Stimulated activated CD8-positive, alpha-beta memory T cell treated with anti-CD3 and anti-CD28 coated beads, Interleukin-2, amount 100 ng/mL, for 48 hours (primary cell): ENCODE measurements at regions not wholly inside any gene's neighbourhood (a gene's known extent, or its start where the extent isn't known, plus 50 kb on each side); places are given as distances from the start of the nearest gene placed in this dataset.

ENCODE experiments used
- DNase-seq, 2 donors: peaks; one replicate each; pipeline ENCODE4 v3.0.0-alpha.2; 2020; ENCODE audit warnings: low read depth in 2 of 2

DNA sequence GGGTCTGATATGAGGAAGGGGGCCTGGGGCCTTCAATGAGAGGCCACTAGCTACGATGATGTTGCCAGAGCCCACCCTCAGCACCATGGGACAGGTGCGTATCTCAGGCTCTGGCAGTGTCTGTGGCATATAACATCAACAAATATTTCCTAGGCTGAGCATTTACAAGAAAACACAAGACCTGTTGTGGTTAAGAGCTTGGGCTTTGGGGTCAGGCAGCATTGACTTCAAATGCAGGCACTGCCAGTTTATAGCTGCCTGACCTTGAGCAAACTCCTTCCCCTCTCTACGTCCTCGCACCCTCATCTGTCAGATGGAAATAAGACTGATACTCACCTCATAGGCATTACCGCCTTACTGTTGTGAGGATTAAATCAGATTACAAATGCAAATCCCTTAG lies 156.0 kb downstream of the KATNAL1 start:
- no peak for DNase-seq

DNA sequence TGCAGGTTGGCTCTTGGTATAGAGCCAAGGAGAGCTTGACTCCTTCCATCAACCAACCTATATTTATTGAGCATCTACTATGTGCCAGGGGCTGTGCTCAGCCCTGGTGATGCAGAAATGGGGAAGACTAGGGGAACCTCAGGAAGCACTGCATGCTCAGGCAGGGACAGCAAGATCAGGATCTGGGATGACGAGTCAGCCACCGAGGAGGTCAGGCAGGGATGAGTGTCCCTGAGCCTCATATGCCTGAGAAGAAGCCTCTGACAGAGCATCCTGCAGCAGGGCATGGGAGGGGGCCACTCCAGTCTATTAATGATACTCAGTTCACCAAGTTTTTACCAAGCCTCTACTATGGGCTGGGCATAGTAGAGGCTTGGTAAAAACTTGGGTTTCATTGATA lies 158.1 kb downstream of the KATNAL1 start:
- DNase-seq: no peak

DNA sequence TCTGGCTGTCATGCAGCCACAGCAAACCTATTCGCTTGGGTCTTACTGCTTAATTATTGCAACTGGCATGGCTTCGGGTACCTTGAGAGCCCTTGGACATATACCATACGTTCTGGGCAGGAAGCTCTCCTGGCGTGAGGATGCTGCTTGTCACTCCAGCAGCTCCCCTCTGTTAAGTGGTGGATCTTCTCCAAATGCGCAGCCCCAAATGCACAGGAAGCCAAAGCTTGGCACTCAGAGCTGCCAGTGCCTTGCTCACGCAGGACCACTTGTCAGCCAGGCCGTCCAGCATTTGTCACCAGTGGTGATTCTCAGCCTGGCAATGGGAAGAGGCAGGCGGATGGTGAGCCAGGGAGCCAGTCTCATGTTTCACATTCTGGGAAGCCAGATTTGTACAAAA lies 158.6 kb downstream of the KATNAL1 start:
- DNase-seq: no peak

DNA sequence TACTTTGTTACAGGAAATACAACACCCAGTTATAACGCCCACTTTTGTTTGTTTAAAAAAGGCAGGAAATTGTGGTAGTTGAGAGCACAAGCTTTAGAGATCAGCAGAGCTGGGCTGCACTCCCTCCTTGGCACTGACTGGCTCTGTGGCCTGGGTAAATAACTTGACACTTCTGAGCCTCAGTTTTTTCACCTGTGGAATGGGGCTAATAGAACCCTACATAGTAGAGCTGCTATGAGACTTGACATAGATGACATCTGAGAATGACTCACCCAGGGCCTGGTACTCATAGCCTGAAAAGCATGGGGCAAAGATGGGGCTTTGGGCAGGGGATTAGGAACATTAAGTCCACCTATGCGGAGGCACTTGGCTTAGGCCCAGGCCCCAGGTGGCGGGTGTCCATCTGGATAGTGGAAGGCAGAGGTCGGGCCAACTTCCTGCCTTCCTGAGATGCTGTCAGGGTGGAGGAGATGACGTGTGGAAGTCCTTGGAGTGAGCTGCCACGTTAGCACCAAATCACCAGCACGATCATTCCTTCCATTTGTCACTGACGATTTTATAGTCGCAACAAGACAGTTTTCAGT lies 159.1 kb downstream of the KATNAL1 start:
- no peak for DNase-seq

- no peak for DNase-seq
These were observed 159.9 kb downstream of the KATNAL1 start for GRCh38 chr13:30147421-30147820.

DNA sequence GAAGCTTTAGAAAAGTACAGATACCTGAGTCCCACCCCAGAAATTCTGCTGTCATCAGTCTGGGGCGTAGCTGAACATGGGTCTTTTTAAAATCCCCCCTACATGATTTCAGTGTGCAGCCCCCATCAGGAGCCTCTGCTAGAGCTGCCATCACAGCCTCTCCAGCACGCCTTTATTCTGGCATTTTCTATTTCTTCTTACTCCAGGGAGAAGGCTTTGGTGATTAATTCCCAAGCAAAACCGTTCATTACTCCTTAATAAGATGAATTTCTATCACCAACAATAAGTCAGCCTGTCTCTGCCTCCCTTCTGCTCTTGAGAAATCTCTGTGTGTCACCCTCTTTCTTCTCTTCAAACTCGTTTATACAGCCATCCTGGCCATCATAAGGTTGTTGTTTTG lies 160.3 kb downstream of the KATNAL1 start:
- DNase-seq: no peak

GRCh38 chr13:30145709-30146367 lies 161.5 kb downstream of the KATNAL1 start:
- DNase-seq: peak in 1 of 2 donors; percentile 25

DNA sequence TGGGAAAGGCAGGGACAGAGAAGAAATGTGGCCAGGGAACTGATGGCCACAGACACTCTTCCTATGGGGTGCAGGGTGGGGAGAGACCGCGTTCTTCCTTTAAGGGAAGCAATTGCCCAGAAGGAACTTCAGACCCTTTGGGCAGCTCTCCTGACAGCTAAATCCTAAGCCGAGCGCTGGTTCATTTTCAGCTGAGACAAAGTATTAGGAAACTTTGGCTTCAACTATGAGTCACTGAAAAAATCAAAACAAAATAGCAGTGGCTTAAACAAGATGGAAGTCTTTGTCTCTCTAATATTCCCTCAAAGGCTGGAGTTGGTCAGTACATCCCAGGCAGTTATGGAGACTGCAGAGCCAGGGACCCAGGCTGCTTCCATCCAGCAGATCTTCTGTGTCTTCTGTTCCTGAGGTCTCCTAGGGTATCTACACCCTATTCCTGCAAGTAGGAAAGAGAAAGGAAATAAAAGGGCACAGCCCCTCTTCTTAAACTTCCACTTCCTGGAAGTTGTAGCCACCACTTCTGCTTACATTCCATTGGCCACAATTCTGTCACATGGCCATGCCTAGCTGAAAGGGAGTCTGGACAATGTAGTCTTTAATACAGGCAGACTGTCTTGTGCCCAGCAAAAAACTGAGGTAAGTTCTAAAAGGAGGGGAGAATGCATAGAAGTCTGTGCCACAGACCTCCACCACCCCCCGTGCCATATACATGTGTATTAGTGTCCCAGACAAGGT lies 163.5 kb downstream of the KATNAL1 start:
- DNase-seq: no peak

DNA sequence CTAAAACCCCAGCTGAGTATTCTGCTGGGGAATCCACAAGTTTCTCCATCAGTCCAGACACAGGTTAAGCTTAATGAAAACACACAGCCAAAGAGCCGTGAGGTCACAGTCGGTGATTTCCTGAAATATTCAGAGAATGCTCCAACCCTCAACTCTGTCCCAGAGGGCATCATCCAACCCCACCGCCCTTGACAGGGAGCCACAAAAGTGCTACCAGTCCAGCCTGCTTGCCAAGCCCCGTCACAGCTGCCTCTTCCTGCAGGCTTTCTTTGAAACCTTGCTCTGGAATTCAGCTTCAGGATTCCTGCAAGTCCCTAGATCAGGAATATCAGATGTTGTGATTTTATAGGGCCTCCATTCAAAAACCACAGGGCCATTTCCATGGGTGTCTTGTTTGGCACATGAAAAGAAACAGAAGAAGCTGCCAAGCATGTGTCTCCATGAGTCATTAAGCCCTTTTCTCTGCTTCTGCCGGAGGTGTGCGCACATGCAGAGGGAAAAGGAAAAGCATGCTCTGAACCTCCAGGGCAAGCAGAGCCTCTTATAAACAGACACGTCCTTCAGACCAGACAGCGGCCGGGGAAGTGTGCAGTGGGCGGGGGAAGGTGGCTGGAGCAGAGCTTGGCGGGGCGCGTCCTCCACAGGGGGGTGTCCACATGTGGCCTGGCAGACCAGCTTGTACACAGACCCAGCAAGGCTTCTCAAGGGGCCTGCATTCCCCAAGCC lies 164.7 kb downstream of the KATNAL1 start:
- DNase-seq: no peak

DNA sequence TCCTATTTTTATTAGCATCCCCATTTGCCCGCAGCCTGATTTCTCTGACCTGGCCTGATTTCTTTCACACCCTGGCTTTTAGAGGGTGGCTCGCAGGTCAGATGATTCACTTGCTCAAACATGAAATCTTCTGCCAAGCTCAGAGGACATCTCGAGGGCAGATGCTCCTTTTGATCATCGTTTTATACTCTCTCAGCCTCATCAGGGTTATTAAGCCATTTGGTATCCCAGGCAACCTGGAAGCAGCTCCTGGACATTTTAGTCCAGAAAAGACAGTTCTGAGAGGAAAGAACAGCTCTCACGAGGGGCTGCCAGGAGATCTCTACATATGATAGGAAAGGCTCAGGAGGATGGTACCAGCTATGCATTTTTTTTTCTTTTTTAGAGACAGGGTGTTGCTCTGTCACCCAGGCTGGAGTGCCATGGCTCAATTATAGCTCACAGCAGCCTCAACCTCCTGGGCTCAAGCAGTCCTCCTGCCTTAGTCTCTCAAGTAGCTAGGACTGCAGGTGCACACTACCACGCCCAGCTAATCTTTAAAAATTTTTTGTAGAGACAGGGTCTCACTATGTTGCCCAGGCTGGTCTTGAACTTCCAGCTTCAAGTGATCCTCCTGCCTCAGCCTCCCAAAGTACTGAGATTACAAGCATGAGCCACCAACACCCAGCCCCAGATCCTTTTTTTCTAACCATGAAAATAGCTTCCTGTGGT lies 165.4 kb downstream of the KATNAL1 start:
- no peak for DNase-seq

DNA sequence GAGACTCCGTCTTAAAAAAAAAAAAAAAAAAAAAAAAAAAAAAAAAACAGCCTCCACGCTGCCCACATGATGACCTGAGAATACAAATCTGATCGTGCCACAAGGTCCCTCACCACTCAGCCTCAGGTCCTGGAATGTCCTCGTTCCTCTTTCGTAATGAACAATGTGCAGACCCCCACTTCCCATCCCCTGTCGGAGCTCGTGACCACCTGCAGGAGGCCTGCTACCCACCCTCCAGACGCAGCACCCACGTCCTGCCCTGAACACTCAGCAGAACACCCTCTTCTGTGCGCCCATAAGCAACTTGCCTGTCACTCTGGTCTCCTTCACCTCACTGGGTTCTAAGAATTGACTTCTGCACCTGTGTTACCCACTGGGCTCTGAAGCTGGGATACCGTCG lies 166.4 kb downstream of the KATNAL1 start:
- DNase-seq: no peak

DNA sequence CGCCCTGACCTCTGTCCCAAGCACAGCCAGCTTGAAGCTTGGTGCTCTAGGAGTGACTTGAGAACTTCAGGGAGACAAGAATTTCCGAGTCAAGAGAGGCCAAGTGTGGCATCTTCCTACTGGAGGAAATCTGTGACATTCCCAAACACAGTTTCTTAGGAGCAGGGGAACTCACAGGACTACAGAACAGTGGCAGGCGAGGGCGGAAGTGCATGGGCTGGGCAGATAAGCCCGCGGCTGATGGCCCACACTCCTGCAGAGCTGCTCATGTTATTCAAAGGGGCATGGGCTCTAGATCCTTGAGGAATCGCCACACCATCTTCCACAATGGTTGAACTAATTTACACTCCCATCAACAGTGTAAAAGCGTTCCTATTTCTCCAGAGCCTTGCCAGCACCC lies 168.8 kb downstream of the KATNAL1 start:
- no peak for DNase-seq

- DNase-seq: no peak
These were observed 171.5 kb downstream of the KATNAL1 start for GRCh38 chr13:30135868-30136267.

DNA sequence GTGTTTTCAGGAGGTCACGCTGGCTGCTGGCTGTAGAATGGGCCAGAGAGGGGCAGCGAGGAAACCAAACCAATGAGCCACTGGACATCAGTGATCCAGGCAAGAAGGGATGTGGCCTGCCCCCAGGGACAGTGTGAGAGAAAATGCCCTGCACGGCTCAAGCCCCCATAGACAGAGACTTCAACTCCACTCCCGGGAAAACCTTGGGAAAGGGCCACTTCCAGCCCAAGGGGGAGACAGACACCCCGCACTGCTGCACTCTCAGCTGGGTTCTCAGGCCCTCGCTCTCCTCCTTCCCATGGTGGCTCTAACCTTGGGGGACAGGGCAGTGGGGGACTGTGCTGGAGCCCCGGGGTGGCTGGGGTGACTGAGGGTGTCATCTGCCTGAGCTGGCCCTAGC lies 172.0 kb downstream of the KATNAL1 start:
- DNase-seq: no peak

GRCh38 chr13:30134578-30134977 lies 172.8 kb downstream of the KATNAL1 start:
- no peak for DNase-seq

GRCh38 chr13:30133996-30134395 lies 173.4 kb downstream of the KATNAL1 start:
- no peak for DNase-seq

DNA sequence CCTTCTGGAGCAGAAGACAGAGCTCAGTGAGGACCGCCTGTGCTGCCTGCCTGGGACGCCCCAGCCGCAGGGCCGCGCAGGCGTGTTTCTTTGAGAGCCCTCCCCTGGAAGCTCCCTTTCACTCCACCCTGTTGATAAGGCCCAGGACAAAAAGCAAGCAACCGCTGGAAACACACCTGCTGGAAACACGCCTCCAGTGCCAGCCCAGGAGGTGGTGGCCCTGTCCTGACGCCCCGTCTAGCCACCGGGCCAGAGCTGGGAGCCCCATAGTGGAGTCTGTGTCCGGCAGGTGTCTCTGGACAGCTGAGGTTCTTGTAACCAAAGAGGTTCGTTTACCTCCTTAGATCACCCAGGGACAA lies 173.8 kb downstream of the KATNAL1 start:
- DNase-seq: no peak

GRCh38 chr13:30132623-30133553 lies 174.5 kb downstream of the KATNAL1 start:
- DNase-seq: peak; percentile 93 to 96

DNA sequence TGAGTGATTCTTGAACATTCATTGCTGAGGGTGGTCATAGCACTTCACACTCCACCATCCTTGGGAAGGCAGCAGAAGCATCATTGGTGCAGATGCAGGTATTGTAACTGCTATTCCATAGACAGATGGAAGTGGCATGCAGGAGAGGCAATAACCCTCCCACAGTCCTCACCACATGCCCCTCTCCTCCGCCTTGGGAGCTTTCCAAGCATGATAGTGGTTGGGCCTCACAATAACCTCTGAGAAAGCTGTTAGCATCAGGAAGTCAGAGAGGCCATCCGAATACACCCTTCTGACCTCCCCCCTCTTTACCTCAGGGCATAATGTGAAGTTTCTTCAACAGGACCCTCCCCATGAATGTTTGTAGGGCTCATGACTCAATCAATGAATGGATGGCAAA lies 177.9 kb downstream of the KATNAL1 start:
- no peak for DNase-seq

GRCh38 chr13:30128591-30128990 lies 178.8 kb downstream of the KATNAL1 start:
- DNase-seq: no peak

DNA sequence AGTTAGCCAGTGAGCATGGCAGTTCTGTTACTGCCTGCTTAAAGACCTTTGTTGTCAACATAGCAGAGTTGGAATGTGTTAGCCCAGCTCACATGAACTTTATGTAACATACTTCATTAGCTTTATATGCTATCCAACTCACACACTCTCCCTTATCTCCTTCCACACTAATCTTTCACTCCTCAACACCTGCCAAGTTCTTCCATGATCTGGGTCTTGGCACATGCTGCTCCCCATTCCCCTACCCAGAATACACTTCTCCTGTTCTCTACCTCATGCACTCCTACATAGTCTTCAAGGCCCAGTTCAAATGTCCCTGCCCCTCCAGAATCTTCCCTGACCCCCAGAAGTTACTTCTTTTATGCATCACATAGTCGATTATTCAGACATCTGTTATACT lies 179.3 kb downstream of the KATNAL1 start:
- no peak for DNase-seq
